ENCODE measurements at regions not wholly inside any gene's neighbourhood (a gene's known extent, or its start where the extent isn't known, plus 50 kb on each side); places are given as distances from the start of the nearest gene placed in this dataset.
A peak's percentile ranks its signal among the peaks of the same experiment; 100 is the strongest.

- H3K4me3 ChIP-seq, result no peak overlapping the region
- H3K36me3 ChIP-seq (ENCODE audit: low read depth, missing control alignments), result no peaks in the 10 kb centered on the region
- no peaks in the 10 kb centered on the region for H3K9me3 ChIP-seq
- intact Hi-C loops (cut with DNase I; ENCODE audit: low total_unique reads), result no loop called here
- H3K27ac ChIP-seq, result no peak overlapping the region
- H3K4me1 ChIP-seq, result no peaks in the 10 kb centered on the region
- no peaks in the 10 kb centered on the region for H3K27me3 ChIP-seq
- 65 to 70% methylated on average over 1 of the region's 1 CpG for whole genome bisulfite sequencing, 2 donors
- no peak for TF ChIP-seq POLR2A (IDR thresholded peaks at IDR 0.05)
- TF ChIP-seq CTCF (IDR thresholded peaks at IDR 0.05), result no peak
- no peak for DNase-seq
Observed at GRCh38 chr15:24861014-24861690, 93.6 kb upstream of the SNRPN start.

GRCh38 chr15:24862726-24863521, 91.9 kb upstream of the SNRPN start:
- H3K27me3 ChIP-seq, result no peaks in the 10 kb centered on the region
- intact Hi-C loops (cut with DNase I; ENCODE audit: low total_unique reads), result no loop called here
- no peaks in the 10 kb centered on the region for H3K9me3 ChIP-seq
- DNase-seq, result peak; percentile 53
- H3K36me3 ChIP-seq (ENCODE audit: low read depth, missing control alignments), result no peaks in the 10 kb centered on the region
- no peak overlapping the region for H3K4me3 ChIP-seq
- TF ChIP-seq POLR2A (IDR thresholded peaks at IDR 0.05) (no peak), CTCF (IDR thresholded peaks at IDR 0.05) (no peak)
- H3K4me1 ChIP-seq, result no peaks in the 10 kb centered on the region
- 57 to 62% methylated on average over 6 of the region's 6 CpGs for WGBS, 2 donors
- no peak overlapping the region for H3K27ac ChIP-seq

DNA sequence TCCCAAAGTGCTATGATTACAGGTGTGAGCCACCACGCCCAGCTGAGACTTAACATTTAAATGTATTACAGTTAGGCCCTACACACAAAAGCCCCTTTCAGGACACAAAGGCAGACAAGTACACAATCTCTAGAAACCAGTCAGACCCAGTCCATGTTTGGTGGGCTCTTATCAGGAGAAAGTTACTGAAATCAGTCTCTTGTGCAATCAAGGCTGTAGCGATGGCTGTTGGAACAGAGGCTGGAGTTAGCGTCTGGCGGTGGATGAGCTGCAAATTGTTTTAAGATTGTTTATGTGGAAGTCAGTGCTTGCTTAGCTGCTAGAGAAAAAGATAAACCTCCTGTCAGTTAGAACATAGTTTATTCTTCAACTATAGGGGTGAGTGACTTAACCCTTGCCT, 89.5 kb upstream of the SNRPN start:
- no peaks in the 10 kb centered on the region for H3K27me3 ChIP-seq
- H3K9me3 ChIP-seq, result no peaks in the 10 kb centered on the region
- TF ChIP-seq POLR2A (IDR thresholded peaks at IDR 0.05) (no peak), CTCF (IDR thresholded peaks at IDR 0.05) (no peak)
- DNase-seq, result no peak
- WGBS, 2 donors, result 64 to 73% methylated on average over 4 of the region's 4 CpGs
- H3K4me1 ChIP-seq, result no peaks in the 10 kb centered on the region
- H3K27ac ChIP-seq, result no peak overlapping the region
- no peak overlapping the region for H3K4me3 ChIP-seq
- intact Hi-C loops (cut with DNase I; ENCODE audit: low total_unique reads), result no loop called here
- no peaks in the 10 kb centered on the region for H3K36me3 ChIP-seq (ENCODE audit: low read depth, missing control alignments)

- WGBS, 2 donors, result 54 to 64% methylated on average over 7 of the region's 7 CpGs
- no peak for TF ChIP-seq POLR2A (IDR thresholded peaks at IDR 0.05)
- TF ChIP-seq CTCF (IDR thresholded peaks at IDR 0.05), result no peak
- peak overlapping the region in 1 of 2 donors; percentile 55 for H3K4me3 ChIP-seq
- no peak overlapping the region for H3K27ac ChIP-seq
- H3K27me3 ChIP-seq, result no peaks in the 10 kb centered on the region
- no peaks in the 10 kb centered on the region for H3K4me1 ChIP-seq
- no peak for DNase-seq
- intact Hi-C loops (cut with DNase I; ENCODE audit: low total_unique reads), result no loop called here
- H3K9me3 ChIP-seq, result no peaks in the 10 kb centered on the region
- H3K36me3 ChIP-seq (ENCODE audit: low read depth, missing control alignments), result no peaks in the 10 kb centered on the region
Observed at GRCh38 chr15:24877174-24877573, 77.6 kb upstream of the SNRPN start.
